AG04449 (cell line): ENCODE measurements at regions not wholly inside any gene's neighbourhood (a gene's known extent, or its start where the extent isn't known, plus 50 kb on each side); places are given as distances from the start of the nearest gene placed in this dataset.
A peak's percentile ranks its signal among the peaks of the same experiment; 100 is the strongest.

Source experiments
- CTCF ChIA-PET: fragments of 350-600 bp; formaldehyde crosslinking; extraction: SDS; loops from one replicate; lab custom pipeline; 2021; ENCODE audit warnings: antibody characterized with exemption; lab: Yijun Ruan, JAX
- POLR2A ChIA-PET: fragments of 400-600, 350-600 bp; formaldehyde crosslinking; extraction: SDS; loops from one replicate; lab custom pipeline; 2020; ENCODE audit warnings: antibody characterized with exemption, inconsistent platforms; lab: Yijun Ruan, JAX
- DNase-seq: peaks from one replicate; pipeline ENCODE4 v3.0.0-alpha.2; 2010; ENCODE audit warnings: low read depth, low spot score
- H3K4me3 ChIP-seq: 2 replicates; pipeline ENCODE4 v1.5.1; 2011; ENCODE audit warnings: low read depth, mild to moderate bottlenecking, control low read depth, low read length
- CTCF ChIP-seq: IDR thresholded peaks from one replicate; pipeline ENCODE4 v1.5.1; 2011; ENCODE audit warnings: mild to moderate bottlenecking, moderate library complexity, low read length, control low read depth, inconsistent platforms; ENCODE audit not compliant: insufficient read depth; ENCODE audit errors: missing control alignments

- no peak for TF ChIP-seq CTCF
- ChIA-PET POLR2A (no interaction called here), CTCF (interaction anchor here (0.6 kb wide), 1 partner anchor 9 kb away, joined by 3 read pairs; no protein-coding TSS in a partner anchor)
- no peak for DNase-seq
- no peak overlapping the region for H3K4me3 ChIP-seq
These were observed 333.9 kb downstream of the RFC3 start for GRCh38 chr13:34151885-34152284.

GRCh38 chr13:34152409-34152808 lies 334.5 kb downstream of the RFC3 start:
- H3K4me3 ChIP-seq: no peak overlapping the region
- POLR2A ChIA-PET: no interaction called here
- no peak for TF ChIP-seq CTCF
- no peak for DNase-seq
- CTCF ChIA-PET: no interaction called here

GRCh38 chr13:34152996-34153395 lies 335.0 kb downstream of the RFC3 start:
- ChIA-PET CTCF (no interaction called here), POLR2A (no interaction called here)
- TF ChIP-seq CTCF: no peak
- no peak overlapping the region for H3K4me3 ChIP-seq
- no peak for DNase-seq

GRCh38 chr13:34153428-34154180 lies 335.7 kb downstream of the RFC3 start:
- no peak for DNase-seq
- ChIA-PET CTCF (no interaction called here), POLR2A (no interaction called here)
- no peak overlapping the region for H3K4me3 ChIP-seq
- TF ChIP-seq CTCF: no peak

- DNase-seq: no peak
- no peak overlapping the region for H3K4me3 ChIP-seq
- POLR2A ChIA-PET: no interaction called here
- no peak for TF ChIP-seq CTCF
- CTCF ChIA-PET: interaction anchor here (0.6 kb wide), 1 partner anchor 201 kb away, joined by 3 read pairs; no protein-coding TSS in a partner anchor
These were observed 338.1 kb downstream of the RFC3 start for GRCh38 chr13:34155931-34156607.

GRCh38 chr13:34156841-34157365 lies 339.0 kb downstream of the RFC3 start:
- H3K4me3 ChIP-seq: no peak overlapping the region; the same call in 1 of the 2 replicates
- TF ChIP-seq CTCF: no peak
- DNase-seq: peak; percentile 61
- ChIA-PET POLR2A (no interaction called here), CTCF (no interaction called here)
